CD4-positive, alpha-beta T cell treated with Interleukin-15 for 4 hours (primary cell): ENCODE measurements at regions not wholly inside any gene's neighbourhood (a gene's known extent, or its start where the extent isn't known, plus 50 kb on each side); places are given as distances from the start of the nearest gene placed in this dataset.

Experiments
- DNase-seq: peaks from one replicate; pipeline ENCODE4 v3.0.0-alpha.2; 2020; ENCODE audit warnings: low spot score

DNA sequence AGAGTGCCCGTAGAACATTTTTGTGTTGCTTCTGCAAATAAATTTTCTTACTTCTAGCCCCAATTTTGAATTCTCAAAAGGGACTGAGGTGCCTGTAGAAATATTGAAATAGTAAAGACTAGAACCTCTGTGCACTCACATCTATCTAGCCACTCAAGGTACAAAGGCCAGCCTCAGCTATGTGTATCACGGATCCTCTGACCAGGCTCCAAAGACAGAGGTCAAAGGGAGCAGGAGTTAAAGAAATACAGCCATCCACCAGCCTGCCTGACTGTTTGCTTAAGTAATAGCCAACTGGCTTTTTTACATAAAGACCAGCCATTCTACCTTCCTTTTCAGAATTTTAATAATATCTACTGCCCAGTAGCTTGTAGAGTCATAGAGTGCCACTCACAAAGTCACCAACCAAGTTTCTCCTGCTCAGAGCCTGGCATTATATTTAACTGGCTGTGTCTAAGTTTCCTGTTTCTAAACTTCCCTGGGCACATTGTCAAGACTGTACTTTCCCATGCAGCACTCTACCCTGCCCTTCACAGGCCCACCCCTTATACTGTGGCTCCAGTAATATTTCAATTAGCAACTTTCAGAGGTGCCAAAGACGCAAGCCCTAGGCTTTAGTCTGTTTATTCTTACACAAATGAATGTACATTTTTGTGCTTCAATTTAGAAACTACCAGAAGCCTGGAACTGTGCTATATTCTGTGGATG is 338.3 kb upstream of the NT5C1B start:
- DNase-seq, result no peak

GRCh38 chr2:18926631-18927524 is 337.5 kb upstream of the NT5C1B start:
- no peak for DNase-seq

DNA sequence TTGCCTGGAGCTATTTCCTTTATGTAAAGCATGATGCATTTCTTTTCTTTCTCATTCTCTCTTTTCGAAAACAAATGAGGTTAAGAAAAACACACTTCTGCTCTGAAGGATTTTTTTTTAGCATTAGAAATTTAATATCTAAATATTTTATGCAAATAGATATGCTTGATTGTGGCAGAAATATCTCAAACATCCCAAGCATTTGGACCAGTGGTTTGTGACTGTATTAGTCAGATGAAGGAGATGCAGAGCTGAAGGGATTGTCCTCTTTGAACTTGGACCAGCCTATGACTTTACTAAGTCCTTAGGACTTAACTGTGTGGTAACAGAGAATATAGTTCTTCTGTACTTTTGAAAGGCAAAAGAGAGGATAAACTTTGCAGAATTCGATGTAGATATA is 335.9 kb upstream of the NT5C1B start:
- DNase-seq, result no peak

GRCh38 chr2:18924886-18925285 is 335.5 kb upstream of the NT5C1B start:
- no peak for DNase-seq

- no peak for DNase-seq
These were observed 335.0 kb upstream of the NT5C1B start for GRCh38 chr2:18924386-18924785.

DNA sequence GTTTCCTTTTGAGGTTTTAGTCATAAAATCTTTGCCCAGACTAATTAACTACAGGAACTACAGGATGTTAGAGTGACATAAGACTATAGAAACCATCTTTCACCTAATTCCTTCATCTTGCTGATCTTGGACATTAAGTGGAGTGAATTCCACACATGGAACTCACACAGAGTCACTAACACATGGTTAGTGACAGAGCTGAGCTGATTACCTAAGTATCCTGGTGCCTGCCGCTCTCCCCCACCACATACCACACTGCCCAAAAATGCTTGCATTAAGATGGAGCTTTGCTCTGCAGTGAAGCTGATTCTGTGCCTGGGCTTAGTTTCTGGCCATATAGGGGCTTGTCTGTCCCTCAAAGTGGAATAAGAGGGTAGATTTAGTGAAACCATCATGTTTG is 332.9 kb upstream of the NT5C1B start:
- DNase-seq, result no peak

DNA sequence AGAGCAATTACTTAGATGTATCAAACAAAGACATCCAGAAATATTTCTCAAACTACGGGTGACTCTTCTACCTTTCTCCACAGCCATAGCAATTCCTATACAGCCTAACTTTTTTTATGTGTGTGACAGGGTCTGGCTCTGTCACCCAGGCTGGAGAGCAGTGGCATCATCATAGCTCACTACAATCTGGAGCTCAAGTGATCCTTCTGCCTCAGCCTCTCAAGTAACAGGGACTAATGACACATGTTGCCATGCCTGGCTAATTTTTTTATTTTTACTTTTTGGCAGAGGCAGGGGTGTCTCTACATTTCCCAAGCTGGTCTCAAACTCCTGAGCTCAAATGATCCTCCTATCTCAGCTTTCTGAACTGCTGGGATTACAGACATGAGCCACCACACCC is 328.9 kb upstream of the NT5C1B start:
- no peak for DNase-seq

DNA sequence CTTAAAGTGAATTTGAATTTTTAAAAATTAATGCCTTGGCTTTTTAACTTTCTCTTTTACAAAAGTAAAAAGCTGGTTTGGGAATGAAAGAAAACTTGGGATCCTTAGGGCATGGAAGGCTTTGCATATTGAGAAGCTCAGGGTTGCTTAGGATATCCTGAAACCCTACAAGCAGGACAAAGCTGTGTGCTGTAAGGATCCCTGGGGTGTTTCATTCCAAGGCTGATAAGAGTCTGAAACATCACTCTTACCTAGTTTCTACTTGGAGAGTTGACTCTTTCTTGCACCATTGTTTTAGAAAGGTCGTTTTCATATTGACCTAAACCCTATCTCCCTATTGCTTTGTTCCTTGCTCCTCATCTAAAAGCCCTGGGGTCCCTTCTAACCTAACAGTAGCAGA is 325.9 kb upstream of the NT5C1B start:
- DNase-seq, result no peak

DNA sequence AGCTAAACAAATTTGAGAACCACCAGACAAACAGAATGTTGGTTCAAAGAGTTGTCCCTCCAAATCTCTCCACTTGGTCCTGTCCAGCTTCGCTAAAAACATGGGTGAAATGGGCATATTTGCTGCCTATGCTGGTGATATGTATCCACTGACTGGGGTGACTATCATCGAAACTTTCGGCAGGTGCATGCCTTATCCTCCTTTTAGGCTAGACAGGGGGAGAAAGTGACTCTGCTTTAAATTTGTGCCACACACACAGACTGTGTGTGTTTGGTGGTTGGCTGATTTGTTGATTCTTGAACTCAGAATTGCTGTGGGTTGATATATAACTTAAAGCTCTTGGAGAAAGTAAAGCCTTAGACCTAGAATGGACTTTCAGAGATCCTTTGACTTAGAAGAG is 324.1 kb upstream of the NT5C1B start:
- no peak for DNase-seq

DNA sequence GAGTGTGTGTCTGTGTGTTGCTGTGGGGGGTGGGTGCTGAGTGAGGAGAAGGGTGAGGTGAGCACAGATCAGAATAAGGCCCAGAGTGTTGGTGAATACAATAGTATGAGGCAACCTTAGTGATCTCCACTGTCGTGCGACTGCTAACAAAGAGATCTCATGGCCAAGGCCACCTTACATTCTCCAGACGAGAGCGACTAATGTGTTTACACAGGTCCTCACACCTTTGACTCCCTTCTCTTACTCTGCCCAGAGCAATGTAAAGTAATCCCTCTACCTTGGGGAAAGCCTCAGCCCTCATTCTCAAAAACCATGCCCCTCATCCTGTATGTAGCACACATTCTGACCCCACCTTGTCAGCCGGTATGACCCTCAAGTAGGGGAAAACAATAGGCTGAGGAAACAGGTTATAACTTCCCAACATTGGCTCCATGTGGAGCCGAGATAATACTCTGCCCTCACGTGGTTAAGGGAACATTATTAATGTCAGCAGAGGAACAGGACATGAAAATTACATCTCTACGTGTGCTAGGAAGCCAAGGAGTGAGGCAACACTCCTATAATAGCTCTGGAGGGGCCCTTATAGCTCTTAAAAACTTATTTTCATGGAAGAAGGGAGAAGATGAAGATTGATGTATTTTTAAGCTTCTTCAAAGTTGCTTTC is 323.0 kb upstream of the NT5C1B start:
- no peak for DNase-seq

DNA sequence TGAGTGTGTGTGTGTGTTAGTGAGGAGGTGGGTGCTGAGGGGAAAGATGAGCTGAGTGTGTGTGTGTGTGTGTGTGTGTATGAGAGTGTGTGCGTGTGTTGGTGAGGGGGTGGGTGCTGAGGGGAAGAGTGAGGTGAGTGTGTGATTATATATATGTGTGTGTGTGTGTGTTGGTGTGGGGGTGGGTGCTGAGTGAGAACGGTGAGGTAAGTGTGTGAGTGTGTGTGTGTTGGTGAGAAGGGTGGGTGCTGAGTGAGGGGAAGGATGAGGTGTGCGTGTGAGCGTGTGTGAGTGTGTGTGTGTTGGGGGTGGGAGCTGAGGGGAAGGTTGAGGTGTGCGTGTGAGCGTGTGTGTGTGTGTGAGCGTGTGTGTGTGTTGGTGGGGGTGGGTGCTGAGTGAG is 322.0 kb upstream of the NT5C1B start:
- DNase-seq, result no peak

DNA sequence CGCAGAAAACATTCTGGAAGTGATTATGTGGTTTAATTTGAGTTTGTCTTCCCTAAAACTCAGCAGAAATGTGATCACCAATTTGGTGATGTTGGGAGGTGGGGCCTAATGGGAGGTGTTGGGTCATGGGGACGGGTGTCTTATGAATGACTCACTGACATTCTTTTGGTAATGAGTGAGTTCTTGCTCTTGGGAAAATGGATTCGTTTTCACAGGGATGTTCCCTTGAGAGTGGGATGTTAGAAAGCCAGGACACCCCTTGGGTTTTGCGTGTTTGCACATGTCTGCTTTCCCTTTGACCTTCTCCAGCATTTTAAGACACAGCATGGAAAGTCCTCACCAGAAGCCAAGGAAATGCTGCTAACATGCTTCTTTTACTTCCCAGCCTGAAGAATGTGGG is 321.5 kb upstream of the NT5C1B start:
- no peak for DNase-seq

DNA sequence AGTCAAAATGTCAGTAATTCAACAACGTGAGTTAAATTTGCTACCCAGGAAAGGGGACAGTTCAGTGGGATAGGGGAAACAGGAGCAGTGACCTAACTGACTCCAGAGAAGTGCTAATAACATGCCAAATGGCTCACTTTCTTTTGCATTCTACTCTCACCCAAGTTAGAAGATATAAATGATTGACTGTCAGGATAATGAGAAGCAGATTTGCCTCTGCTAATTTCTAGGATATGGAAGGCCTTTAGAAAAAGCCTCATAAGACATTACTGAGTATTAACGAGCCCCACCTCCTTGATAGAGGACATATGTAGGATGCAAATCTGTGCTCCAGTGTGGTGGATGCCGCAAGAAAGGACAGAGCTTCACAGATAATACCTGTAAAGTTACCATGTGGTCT is 318.6 kb upstream of the NT5C1B start:
- no peak for DNase-seq

DNA sequence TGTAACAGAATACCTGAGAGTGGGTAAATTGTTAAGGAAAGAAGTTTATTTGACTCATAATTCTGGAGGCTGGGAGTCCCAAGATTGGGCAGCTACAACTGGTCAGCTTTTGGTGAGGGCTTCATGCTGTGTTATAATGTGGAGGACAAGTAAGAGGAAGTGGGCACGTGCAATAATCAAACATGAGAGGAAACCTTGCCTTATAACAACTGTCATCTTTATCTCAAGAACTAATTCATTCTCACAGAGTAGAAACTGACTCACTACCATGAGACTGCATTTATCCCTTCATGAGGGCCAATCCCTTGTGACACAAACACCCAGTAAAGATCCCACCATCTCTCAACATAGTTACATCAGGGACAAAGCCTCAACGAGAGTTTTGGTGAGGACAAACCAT is 318.1 kb upstream of the NT5C1B start:
- DNase-seq, result no peak

- no peak for DNase-seq
These were observed 314.4 kb upstream of the NT5C1B start for GRCh38 chr2:18903750-18904149.

DNA sequence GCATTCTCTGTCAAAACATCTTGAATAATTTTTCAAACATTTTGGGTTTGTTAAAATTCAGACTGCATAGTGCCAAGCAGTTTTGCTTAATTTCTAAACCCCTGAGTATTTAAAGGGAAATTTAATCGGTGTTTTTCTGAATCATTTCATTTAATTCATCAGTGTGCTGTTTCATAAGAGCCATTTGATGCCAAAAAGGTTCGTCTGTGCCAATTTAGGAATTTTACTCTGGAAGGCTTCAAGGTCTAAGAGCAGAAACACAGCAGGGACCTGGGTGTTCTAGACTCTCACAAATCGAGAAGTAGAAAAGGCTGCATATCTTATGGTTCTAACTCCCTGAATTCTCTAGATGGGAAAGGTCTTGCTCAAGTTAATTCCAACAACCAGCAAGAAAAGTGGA is 311.9 kb upstream of the NT5C1B start:
- DNase-seq, result no peak

GRCh38 chr2:18900691-18901141 is 311.3 kb upstream of the NT5C1B start:
- no peak for DNase-seq

GRCh38 chr2:18899725-18900124 is 310.4 kb upstream of the NT5C1B start:
- no peak for DNase-seq

GRCh38 chr2:18898271-18898670 is 308.9 kb upstream of the NT5C1B start:
- no peak for DNase-seq

DNA sequence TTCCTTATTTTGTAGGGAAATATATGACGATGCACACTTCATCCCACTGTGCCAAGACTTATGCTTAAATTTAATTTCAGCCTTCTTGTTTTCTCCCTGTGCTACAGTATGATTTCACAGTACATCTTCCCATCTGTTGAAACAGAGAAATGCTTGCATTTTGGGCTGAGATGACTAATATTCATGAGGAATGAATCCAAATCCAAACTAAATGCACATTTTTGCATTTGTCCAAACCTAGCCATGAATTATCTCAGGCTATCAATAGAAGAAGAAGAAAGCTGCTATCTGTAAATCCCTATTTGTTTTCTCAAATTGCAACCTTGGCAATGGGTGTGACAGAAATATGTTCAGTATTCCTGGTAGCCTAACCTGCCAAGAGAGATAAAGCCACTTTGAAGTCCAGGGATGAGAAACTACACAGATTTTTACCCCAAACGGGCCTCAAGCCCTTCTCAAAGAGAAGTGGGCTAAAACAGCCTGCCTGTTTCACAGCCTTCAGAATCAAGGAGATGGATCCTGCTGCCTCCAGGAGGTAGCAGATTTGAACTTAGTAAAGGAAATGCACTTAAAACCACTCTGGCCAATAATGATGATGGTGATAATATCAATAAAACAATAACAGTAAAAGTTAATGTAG is 306.9 kb upstream of the NT5C1B start:
- DNase-seq, result no peak

GRCh38 chr2:18891600-18892345 is 302.4 kb upstream of the NT5C1B start:
- DNase-seq, result no peak
